ENCODE measurements at regions not wholly inside any gene's neighbourhood (a gene's known extent, or its start where the extent isn't known, plus 50 kb on each side); places are given as distances from the start of the nearest gene placed in this dataset.

DNA sequence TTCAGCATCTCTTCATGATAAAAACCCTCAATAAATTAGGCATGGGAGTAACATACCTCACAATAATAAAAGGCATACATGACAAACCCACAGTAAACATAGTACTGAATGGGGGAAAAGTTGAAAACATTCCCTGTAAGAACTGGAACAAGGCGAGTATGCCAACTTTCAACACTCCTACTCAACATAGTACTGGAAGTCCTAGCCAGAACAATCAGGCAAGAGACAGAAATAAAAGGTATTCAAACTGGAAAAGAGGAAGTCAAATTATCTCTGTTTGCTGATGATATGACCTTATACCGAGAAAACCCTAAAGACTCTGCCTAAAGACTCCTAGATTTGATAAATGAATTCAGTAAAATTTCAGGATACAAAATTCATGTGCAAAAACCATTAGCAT, 167.6 kb downstream of the TMEM38B start:
- DNase-seq (ENCODE audit: low read depth): no peak

DNA sequence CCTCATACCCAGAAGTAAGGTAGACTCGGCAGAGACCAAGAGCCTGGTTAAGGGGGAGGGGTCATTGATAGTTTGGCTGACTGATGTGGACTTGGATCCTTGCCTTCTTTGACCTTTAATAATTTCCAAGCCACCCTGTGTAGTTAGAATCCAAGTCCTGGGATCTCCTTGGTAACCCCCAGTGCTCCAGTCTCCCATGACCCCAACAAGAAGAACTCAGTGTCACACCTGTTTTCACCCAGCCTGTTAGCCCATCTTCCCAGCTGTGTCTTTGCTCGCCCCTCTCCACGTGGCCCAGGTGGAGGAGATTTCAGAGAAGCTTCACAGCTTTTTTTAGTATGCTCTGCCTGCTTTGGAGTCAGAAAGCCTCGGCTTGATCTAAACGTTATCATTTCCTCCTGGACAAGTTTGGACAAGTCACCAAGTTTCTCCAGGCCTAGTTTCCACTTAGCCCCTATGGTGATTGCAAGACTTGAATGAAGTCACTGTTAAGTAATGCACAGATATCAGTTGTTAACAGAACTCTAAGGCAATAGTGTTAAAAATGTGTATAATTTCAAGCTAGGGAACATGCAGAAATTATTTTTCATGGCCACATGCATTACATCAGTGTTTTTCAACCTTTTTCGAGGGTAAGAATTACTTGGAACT, 170.0 kb downstream of the TMEM38B start:
- no peak for DNase-seq (ENCODE audit: low read depth)

DNA sequence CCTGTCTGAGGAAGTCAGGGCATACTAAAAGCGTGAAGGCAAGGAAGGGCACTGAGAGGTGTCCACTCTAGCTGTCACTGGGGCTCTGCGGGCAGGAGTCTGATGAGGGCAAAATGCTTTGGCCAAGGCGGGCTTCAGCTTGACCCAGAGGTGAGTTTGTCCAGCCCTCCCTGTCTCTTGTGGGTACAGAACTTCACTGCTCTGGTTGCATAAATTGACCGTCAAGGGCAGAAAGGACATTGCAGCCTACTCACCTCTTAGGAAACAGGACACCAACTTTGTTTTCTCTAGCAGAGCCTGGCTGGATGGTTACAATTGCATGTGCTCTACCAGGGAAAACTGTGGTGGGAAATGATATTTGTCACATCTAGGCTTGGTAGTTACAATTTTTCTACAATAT, 170.9 kb downstream of the TMEM38B start:
- no peak for DNase-seq (ENCODE audit: low read depth)

DNA sequence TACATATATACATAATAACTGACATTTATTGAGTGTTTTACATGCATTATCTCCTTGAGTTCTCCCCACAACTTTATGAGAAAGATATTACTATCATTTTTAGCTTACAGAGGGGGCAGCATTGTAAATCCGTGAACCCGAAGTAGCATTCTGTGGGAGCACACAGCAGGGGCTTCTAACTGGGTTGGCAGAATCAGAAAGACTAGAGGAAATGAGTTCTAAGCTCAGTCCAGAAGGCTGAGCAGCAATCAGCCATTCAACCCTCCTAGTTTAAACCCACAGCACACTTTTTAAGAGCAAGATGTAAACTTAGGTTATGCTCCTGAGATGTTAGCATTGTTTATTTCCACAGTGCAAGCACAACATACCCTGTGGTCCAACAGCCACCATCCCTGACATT, 177.2 kb downstream of the TMEM38B start:
- DNase-seq (ENCODE audit: low read depth): no peak

DNA sequence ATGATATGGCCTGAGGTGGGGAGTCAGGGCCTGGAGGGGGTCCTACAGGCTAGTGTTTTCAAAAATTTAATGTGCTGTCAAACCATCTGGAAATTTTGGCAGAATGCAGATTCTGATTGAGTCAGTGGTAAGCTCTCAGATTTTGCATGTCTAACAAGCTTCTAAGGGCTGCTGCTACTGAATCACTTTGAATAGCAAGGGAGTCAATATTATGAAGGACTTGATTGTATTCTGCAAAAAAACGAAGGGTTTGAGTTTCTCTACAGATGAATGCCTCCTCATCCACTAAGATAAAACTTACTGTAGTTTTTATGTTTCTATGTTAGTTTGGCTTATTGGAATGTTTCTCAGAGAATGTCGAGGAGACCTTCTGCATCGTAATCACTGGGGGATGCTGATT, 179.5 kb downstream of the TMEM38B start:
- no peak for DNase-seq (ENCODE audit: low read depth)

DNA sequence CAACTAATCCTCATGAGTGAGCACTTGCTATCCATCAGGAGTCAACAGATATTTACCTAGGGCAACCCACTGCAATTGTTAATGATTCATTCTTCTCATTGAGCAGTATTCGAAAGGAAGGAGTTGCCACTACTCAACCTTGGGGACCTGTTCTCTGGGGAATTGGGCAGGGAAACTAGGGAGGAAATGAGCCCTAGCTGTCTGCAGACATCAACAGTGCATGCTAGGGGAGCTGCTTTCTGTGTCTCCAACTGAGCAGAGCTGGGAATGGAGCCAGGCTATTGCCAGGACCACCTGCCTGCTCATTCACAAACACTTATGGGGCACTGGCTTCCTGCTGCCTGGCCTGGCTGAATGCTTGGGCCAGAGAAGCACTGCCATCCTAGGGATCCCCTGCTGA, 183.4 kb downstream of the TMEM38B start:
- no peak for DNase-seq (ENCODE audit: low read depth)

DNA sequence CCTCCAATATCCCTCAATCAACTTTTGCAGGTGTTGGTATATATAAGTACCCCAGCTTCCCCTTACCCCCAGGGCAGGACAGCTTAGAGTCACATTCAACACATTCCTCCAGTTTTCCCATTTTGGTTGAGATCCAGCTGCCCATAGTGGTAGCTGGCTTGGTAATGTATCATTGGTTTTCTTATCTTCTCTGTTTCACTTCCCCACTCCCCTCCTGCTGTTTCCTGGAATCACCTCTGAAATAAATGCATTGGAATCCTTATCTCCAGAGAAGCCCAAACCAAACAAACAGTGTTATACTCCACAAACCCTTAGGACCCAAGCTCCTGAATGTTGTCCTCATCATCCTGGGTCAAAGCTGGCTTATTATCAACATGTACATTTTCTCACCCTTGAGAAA, 184.8 kb downstream of the TMEM38B start:
- no peak for DNase-seq (ENCODE audit: low read depth)

DNA sequence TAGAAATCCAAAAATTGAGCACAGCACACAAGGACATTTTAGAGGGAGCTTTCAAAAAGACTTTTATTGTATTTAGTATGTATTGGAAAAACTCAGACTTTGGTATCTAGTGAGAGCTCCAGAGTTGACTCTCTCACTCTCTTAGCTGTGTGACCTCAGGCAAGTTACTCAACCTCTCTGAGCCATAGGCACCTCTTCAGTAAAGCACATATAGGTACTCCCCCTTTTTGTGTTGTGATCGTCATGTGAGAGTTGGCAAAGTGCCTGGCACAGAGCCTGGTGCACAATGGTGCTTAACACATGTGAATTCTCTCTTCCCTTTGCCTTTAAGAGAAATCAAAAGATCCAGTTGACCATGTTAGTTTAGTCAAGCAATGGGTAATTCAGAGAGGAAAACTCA, 186.2 kb downstream of the TMEM38B start:
- DNase-seq (ENCODE audit: low read depth): no peak

DNA sequence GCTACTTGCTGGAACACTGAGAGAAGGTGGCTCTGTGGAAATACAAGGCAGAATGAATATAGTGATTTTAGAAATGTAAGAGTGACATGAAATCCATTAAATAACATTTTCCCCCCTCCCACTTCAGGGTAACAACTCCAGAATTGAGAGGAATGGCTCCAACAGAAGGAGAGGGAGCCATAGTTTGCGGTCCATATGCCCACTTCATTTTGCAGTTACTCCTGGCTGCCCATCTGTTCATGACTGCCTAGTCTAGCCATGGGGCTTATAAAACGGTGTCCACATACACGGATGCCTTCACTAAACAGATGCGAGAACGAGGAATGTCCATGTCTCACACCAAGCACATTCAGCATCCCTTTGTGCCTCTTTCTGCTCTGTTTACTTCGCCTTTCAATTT, 186.7 kb downstream of the TMEM38B start:
- DNase-seq (ENCODE audit: low read depth): no peak

DNA sequence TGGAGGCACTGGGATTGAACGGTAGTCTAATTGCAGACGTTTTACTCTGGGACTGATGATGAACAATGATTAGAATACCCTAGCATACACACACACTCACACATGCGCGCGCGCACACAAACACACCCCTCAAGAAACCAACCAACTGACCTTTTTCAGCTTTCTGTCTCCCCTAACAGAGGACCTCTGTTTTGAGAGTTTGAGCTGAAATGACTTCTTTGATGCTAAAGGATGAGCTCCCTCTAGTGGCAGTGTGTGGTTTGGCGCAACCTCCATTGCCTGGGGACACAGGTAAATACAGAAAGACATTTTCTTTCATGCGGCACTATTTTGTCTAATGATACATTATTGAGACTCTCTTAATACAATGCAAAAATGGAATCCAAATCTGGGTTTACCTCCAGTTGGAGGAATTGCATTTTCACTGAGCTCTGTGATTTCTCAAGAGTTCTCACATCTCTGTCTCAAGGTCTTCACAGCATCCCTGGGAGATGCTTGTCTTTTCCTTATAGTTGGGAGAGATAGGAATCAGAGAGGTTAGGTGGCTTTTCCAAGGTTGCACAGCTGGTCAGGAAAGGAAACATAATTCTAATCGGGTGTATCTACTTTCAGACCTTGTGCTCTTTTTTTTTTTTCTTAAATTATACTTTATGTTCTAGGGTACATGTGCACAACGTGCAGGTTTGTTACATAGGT, 187.5 kb downstream of the TMEM38B start:
- DNase-seq (ENCODE audit: low read depth): peak; percentile 54

DNA sequence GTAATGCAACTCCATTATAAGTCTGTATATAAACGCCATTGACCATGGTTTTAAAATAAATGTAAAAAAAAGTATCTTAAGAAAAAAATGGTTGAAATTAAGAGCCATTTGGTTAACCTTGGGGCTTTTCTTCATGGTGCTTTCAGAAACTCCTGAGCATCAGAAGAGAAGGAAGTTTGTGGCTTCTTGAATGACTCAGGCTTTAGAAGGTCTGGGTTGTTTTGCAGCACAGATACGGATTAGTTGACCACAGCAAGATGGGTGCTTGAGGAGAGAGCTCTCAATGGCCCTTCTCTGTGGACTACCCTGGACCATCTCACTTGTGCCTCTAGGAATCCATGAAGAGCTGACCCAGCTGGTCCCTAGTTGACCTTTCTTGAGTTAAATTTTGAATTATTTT, 189.5 kb downstream of the TMEM38B start:
- peak; percentile 4 for DNase-seq (ENCODE audit: low read depth)

DNA sequence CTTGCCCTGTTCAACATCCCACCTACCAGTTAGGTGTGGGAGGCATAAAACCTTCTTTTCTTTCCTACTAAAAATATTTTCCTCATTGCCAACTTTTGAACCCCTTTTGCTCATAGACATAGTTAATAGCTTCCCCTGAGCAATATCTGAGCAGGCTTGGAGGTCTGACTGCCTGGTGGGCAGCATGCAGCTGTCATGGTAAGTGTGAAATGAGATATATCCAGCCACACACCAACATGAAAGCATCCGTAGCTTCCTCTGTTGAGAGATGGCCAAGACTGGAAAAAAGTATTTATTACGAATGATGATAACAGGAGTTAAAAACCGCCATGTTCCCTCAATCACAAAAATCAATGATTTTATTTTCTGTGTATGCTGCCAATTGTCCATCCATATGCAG, 190.1 kb downstream of the TMEM38B start:
- DNase-seq (ENCODE audit: low read depth): no peak

DNA sequence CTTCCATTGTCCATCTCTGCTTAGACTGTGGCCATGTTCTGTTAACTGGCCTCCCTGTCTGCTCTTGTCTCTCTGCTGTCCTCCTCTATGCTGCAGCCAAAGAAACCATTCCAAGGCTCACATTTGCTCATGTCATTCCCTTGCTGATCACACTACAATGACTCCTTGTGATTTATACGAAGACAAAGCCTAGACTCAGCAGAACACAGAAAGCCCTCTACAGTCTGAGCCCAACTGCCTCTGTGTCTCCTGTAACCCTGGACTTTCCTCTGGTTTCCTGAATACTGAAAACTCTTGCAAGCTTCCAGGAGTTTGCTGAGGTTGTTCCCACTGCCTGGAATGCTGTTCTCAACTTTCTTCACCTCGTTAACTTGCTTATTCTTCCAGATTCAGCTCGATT, 191.8 kb downstream of the TMEM38B start:
- no peak for DNase-seq (ENCODE audit: low read depth)

DNA sequence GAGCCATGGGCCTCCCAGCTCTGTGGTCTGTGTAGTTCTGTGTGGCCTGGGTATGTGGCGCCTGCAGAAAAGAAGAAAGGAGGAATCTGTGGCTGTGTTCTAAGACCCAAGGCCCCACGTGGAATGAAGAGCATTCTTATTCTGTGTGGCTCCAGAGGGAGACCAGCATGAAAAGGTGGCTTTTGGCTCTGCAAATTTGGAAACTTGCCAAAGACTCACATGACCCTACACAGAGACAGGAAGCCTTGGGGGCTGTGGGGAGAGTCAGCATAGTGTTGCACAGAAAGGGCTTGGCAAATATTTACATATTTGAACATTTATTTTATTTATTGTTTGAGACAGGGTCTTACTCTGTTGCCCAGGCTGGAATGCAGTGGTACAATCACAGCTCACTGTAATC, 193.3 kb downstream of the TMEM38B start:
- no peak for DNase-seq (ENCODE audit: low read depth)

DNA sequence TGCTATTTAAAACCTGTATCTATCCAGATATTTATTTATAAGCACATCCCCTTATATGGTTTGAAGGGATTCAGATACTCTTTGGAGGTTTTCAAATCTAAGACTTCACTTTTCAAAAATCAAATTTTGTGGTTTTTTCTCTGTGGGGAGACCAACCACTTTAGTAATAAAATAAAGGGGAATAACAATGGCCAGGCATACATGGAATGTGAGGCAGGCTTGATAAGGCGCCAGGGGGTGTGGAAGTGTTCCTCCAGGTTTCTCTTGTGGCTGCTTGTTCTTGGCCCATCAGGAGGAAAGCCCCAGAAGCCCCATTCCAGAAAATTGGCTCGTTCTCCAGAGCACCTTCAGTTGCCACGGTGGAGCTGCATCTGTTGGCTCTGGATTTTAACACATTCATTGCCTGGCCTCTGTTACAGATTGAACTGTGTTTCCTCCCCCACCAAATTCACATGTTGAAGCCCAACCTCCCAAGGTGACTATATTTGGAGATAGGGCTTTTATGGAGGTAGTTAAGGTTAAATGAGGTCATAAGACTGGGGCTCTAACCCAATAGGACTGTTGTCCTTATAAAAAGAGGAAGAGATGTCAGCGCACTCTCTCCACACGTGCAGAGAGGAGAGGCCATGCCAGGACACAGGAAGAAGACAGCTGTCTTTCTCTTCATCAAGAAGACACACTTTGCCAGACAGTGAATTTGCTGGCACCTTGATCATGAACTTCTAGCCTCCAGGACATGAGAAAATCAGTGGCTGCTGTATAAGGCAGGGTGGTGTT, 195.9 kb downstream of the TMEM38B start:
- no peak for DNase-seq (ENCODE audit: low read depth)

DNA sequence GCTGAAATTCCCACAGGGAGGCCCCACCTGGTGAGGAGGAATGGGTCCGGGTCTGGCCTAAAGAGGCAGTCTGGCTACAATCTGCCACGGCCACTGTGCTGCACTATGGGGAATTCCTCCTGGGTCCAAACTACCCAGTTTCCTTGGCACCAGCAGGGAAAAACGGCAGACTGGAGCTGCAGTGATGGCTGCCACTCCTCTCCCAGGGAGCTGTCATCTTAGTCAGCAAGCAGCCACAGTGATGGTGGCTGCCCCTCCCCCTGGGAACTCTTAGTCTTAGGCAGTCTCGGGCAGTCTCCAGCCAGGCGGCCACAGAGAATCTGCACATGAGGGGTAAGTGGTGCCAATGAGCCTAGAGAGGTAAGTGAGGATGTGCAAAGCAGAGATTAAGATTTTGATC, 205.8 kb downstream of the TMEM38B start:
- no peak for DNase-seq (ENCODE audit: low read depth)

DNA sequence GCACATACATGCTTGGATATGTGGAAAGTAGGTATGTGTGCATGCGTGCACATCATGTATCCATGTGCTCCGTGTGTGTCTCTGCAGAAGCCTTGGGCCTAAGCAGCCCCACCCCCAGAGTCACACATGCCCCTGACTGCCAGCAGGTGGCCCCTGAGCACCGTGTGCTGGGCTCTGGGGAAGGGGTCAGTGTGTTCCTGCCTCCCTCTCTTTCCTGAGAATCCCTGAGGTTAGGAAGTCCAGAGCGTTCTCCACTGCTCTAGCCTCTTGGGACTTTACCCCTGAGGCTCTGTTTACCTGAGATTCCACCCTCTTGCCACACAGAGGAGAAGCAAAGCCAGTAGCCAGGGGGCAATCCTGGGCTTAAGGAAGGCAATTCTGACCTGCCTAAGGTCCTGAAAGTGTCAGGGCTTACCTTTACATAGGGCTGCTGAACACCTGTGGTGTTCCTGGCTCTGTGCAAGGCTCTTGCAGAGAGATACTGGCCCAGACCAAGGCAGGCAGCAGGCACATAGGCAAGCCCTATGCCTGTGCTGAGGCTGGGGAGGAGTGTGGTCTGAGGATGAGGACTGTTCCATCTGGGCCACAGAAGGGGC, 207.3 kb downstream of the TMEM38B start:
- DNase-seq (ENCODE audit: low read depth): peak; percentile 22

DNA sequence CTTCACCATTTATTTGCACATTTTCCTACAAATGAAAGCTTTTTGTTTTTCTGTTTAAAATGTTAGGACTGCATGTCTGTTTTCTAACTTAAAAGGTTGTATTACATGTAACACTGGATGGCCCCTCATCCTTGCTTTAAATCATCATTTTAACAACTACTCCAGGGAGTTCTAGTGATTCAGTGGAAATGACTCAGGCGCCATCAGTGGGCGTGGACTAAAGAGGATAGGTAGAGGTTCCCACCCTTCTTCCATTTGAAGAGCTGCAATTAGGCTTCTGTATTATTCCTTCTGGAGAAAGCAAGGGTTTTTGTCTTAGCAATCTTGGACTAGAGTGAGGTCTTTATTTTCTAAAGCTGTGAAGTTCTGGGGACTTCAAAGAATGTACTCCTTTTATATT, 213.7 kb downstream of the TMEM38B start:
- DNase-seq (ENCODE audit: low read depth): no peak

DNA sequence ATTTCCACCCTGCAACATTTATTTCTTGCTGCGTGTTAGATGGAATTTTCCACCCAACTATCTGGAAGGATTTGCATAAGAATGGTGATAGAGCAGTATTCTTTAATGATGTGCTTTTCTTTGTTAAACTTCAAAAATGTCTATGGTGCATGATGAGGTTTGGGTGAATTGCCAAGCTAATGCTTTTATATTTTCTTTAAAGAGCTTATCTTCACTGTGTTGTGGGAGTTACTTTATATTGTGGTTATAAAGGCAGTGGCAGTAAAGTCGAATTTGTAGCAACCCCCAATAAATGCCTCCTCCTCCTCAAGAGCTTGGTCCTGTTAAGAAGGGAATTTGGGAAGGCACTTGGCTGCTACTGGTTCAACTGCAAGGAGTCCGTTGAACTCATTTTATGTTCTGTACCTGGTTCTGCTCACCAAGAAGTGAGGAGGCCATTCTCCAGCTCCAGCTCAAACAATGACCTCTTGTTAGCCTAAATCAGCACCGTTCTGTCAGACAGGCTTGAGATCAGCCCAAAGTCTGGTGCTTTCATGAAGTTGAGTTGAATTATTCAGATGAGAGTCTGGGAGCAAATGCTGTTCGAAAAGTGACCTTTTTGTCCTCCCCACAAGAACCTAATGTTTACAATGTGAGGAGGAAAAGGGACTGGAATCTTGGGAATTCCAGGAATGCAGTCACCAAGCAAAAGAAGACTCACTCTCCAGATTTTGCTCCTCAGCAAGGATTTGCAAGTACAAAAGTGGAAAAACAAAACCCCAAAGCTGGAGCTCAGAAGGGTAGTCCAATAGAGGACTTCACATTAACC, 217.0 kb downstream of the TMEM38B start:
- DNase-seq (ENCODE audit: low read depth): peak; percentile 30

DNA sequence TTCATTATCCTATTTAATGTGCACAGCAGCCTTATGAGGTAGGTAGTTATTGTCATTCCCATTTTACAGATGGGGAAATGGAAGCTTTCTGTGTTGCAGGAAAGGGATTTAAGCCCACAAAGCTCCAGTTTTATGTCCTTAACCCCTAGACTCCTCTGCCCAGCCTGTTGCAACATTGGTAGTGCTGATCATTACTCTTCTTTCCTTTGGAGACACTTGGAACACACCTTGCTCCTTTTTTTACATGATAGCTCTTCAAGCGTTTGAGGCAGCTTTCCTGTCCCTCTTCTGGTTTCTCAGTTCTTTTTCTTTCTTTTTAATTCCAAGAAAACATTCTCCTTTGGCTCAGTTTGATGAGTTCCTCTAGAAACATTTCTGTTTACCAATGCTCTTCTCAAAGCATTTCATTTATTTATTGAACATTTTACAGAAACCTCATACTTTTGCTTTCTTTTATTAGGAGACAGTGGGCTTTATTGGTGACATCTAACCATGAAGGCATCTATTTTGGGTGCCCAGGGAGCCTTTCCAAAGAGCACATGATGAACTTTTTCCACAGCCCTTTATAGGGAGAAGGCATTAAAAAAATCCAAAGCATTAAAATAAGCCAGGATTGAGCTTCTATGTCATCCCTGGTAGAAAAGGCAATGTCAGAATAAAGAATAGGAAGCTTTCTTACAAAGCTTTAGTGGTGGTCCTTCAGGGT, 218.0 kb downstream of the TMEM38B start:
- no peak for DNase-seq (ENCODE audit: low read depth)

DNA sequence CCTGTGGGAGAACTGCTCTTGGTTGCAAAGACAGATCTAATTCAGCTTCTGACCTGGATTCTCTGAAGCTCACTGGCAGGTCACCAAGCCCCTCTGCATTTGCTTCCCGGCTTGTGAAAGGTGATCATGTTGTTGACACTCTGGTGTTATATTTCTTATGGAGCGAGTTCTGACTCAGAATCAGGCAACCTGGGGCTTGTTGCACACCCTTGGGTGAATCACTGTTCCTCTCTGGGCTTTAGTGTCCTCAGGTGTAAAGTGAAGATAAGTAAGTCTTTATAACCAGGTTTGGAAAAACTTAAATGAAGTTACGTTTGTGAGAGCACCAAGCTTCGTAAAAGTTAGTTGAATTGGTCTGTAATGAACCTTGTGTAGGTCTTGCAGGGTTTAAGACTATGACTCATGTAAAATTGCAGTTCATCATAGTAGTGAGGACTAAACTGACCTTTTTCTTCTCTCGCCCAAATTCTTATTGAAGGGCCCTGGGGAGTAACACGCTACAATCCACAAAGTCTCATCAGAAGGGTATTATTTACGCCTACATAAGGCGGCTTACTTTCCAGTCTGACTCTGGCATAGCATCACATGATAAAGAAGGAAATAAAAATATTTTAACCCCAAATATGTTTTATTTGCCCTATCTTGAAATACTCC, 218.6 kb downstream of the TMEM38B start:
- DNase-seq (ENCODE audit: low read depth): peak; percentile 10

All from M059J (cell line).